HCT116 (cell line): ENCODE measurements at regions not wholly inside any gene's neighbourhood (a gene's known extent, or its start where the extent isn't known, plus 50 kb on each side); places are given as distances from the start of the nearest gene placed in this dataset.

ENCODE experiments used
- ATAC-seq: fragments of 200-7000 bp; cut with Tn5 transposase; 2 replicates; pipeline ENCODE4 v1.9.1; 2020; ENCODE audit warnings: mild to moderate bottlenecking, moderate library complexity
- BruUV-seq: library from RNA; stranded (reverse); fragments of 400-500 nt; replicated peaks from 2 replicates; lab custom pipeline; 2021; lab: Mats Ljungman, UMichigan
- CTCF ChIA-PET: fragments of 300-600 bp; sonication (Branson Sonifier 250); formaldehyde crosslinking; loops from one replicate; lab custom pipeline; 2021; ENCODE audit warnings: antibody characterized with exemption; lab: Charles Lee
- POLR2A ChIA-PET: fragments of 300-600, 350-600 bp; sonication (Branson Sonifier 250); formaldehyde crosslinking; loops from one replicate; lab custom pipeline; 2021; ENCODE audit warnings: antibody characterized with exemption; lab: Charles Lee
- RAD21 ChIA-PET, 2 experiments: fragments of 300-600 bp; sonication (Branson Sonifier 250); formaldehyde crosslinking; loops; one replicate each; lab custom pipeline; 2023; ENCODE audit warnings: low total read pairs in 2 of 2; ENCODE audit not compliant: uncharacterized antibody in 2 of 2, unreplicated experiment in 2 of 2, low non-redundant PET in 1 of 2; lab: Charles Lee
- DNase-seq: peaks from one replicate; pipeline ENCODE4 v3.0.0-alpha.2; 2010; ENCODE audit warnings: low read depth, low spot score
- H2AFZ ChIP-seq: fragments of 200-600 bp; shearing (Covaris generic), sonication (generic); 2 replicates; pipeline ENCODE4 v1.6.1; 2017; ENCODE audit warnings: low read depth, mixed run types, mixed read lengths, antibody characterized with exemption, low read length; ENCODE audit not compliant: poor library complexity, severe bottlenecking
- H3K27ac ChIP-seq: 2 replicates; pipeline ENCODE4 v1.5.1; 2012; ENCODE audit warnings: low read depth, low read length
- H3K27me3 ChIP-seq: fragments of 200-600 bp; sonication (generic); 2 replicates; pipeline ENCODE4 v1.6.1; 2016; ENCODE audit warnings: mixed run types, low read length, mixed read lengths; ENCODE audit not compliant: insufficient read depth
- H3K36me3 ChIP-seq, 2 experiments: fragments of 200-500 bp in 1 of 2; fragments of 200-600 bp in 1 of 2; sonication (Bioruptor generic) in 1 of 2; sonication (generic) in 1 of 2; 2 replicates each; pipeline versions ENCODE4 v1.5.1 to v1.6.1; 2014 to 2016; ENCODE audit warnings: low read length in 2 of 2, inconsistent platforms in 1 of 2, mixed read lengths in 1 of 2, mixed run types in 1 of 2; ENCODE audit not compliant: insufficient read depth in 2 of 2, control insufficient read depth in 1 of 2
- H3K4me1 ChIP-seq, 2 experiments: fragments of 200-600 bp in 1 of 2; sonication (generic) in 1 of 2; 2 replicates each; pipeline versions ENCODE4 v1.5.1 to v1.6.1; 2012 to 2017; ENCODE audit warnings: low read length in 2 of 2, inconsistent platforms in 1 of 2, mild to moderate bottlenecking in 1 of 2, mixed read lengths in 1 of 2, mixed run types in 1 of 2, moderate library complexity in 1 of 2; ENCODE audit not compliant: insufficient read depth in 2 of 2, control insufficient read depth in 1 of 2
- H3K4me2 ChIP-seq: fragments of 200-600 bp; sonication (generic); 2 replicates; pipeline ENCODE4 v1.6.1; 2017; ENCODE audit warnings: mixed run types, low read length, mixed read lengths
- H3K4me3 ChIP-seq, 2 experiments: fragments of 200-600 bp in 1 of 2; sonication (generic) in 1 of 2; replicated peaks in 1 of 2; 2 replicates each; pipeline ENCODE4 v1.5.1; 2011 to 2016; ENCODE audit warnings: low read length in 2 of 2, control low read depth in 1 of 2, low read depth in 1 of 2, mild to moderate bottlenecking in 1 of 2, mixed read lengths in 1 of 2, mixed run types in 1 of 2
- H3K79me2 ChIP-seq: fragments of 200-600 bp; sonication (generic); 2 replicates; pipeline ENCODE4 v1.6.1; 2017; ENCODE audit warnings: mild to moderate bottlenecking, mixed run types, low read length, moderate library complexity, mixed read lengths; ENCODE audit not compliant: insufficient read depth
- H3K9ac ChIP-seq: fragments of 200-600 bp; sonication (generic); 2 replicates; pipeline ENCODE4 v1.6.1; 2016; ENCODE audit warnings: low read length, mixed read lengths
- H3K9me2 ChIP-seq: fragments of 200-600 bp; sonication (generic), shearing (Covaris generic); 2 replicates; pipeline ENCODE4 v1.6.1; 2017; ENCODE audit warnings: mixed run types, mild to moderate bottlenecking, moderate library complexity; ENCODE audit not compliant: insufficient read depth
- H3K9me3 ChIP-seq, 2 experiments: fragments of 200-500 bp in 1 of 2; fragments of 200-600 bp in 1 of 2; sonication (Bioruptor generic) in 1 of 2; sonication (generic) in 1 of 2; 2 replicates each; pipeline ENCODE4 v1.6.1; 2014 to 2017; ENCODE audit warnings: low read length in 2 of 2, mixed read lengths in 2 of 2, inconsistent platforms in 1 of 2, low read depth in 1 of 2, mild to moderate bottlenecking in 1 of 2, mixed run types in 1 of 2, moderate library complexity in 1 of 2; ENCODE audit not compliant: control insufficient read depth in 1 of 2, insufficient read depth in 1 of 2
- H4K20me1 ChIP-seq: fragments of 200-600 bp; sonication (generic), shearing (Covaris generic); 2 replicates; pipeline ENCODE4 v1.6.1; 2017; ENCODE audit warnings: mixed run types, mild to moderate bottlenecking, moderate library complexity; ENCODE audit not compliant: insufficient read depth
- ATF3 ChIP-seq: IDR thresholded peaks from 2 replicates; pipeline ENCODE4 v1.6.1; 2012
- CBX3 ChIP-seq: IDR thresholded peaks from 2 replicates; pipeline ENCODE4 v1.6.1; 2012; ENCODE audit warnings: low read depth
- EGR1 ChIP-seq: IDR thresholded peaks from 2 replicates; pipeline ENCODE4 v1.6.1; 2012; ENCODE audit warnings: low read depth
- EZH2 ChIP-seq: fragments of 200-600 bp; sonication (generic); IDR thresholded peaks from 2 replicates; pipeline ENCODE4 v1.6.1; 2017; ENCODE audit warnings: antibody characterized with exemption, mixed run types
- EZH2phosphoT487 ChIP-seq: fragments of 200-600 bp; IDR thresholded peaks from 2 replicates; pipeline ENCODE4 v1.6.1; 2018; ENCODE audit warnings: antibody characterized with exemption, borderline replicate concordance
- FOSL1 ChIP-seq: IDR thresholded peaks from 2 replicates; pipeline ENCODE4 v1.6.1; 2012; ENCODE audit warnings: low read depth
- POLR2AphosphoS5 ChIP-seq: IDR thresholded peaks from 2 replicates; pipeline ENCODE4 v1.6.1; 2011; ENCODE audit warnings: mild to moderate bottlenecking, low read depth, low read length, moderate library complexity
- RAD21 ChIP-seq: IDR thresholded peaks from 2 replicates; pipeline ENCODE4 v1.6.1; 2012; ENCODE audit warnings: low read depth, mild to moderate bottlenecking
- SP1 ChIP-seq: IDR thresholded peaks from 2 replicates; pipeline ENCODE4 v1.6.1; 2012; ENCODE audit warnings: low read depth
- TCF7L2 ChIP-seq: IDR thresholded peaks from 2 replicates; pipeline ENCODE4 v1.7.0; 2011; ENCODE audit warnings: borderline replicate concordance, inconsistent platforms; ENCODE audit not compliant: insufficient read depth, insufficient read length; ENCODE audit errors: extremely low read depth
- YY1 ChIP-seq: IDR thresholded peaks from 2 replicates; pipeline ENCODE4 v1.6.1; 2011; ENCODE audit warnings: low read length, low read depth, moderate library complexity, mild to moderate bottlenecking; ENCODE audit not compliant: insufficient replicate concordance; ENCODE audit errors: extremely low read depth
- ZFX ChIP-seq: fragments of 450-650 bp; IDR thresholded peaks from 2 replicates; pipeline ENCODE4 v1.6.1; 2017
- ZNF274 ChIP-seq: fragments of 200-500 bp; sonication (Bioruptor generic); IDR thresholded peaks from 2 replicates; pipeline ENCODE4 v1.6.1; 2014; ENCODE audit warnings: mild to moderate bottlenecking, low read depth, low read length, inconsistent platforms
- intact Hi-C: fragments of 100-400 bp; cut with micrococcal nuclease; formaldehyde crosslinking; loops from 2 replicates; pipeline ENCODE4 v1.10.0; 2022
- TF ChIP-seq, protein P1 (sequence below), 3 experiments: fragments of 200-600 bp in 1 of 3; sonication (generic) in 1 of 3; IDR thresholded peaks in 2 of 3; conservative IDR thresholded peaks in 1 of 3; 2 replicates each; pipeline ENCODE4 v1.5.1; 2012 to 2017; ENCODE audit warnings: low read depth in 2 of 3, low read length in 2 of 3, antibody characterized with exemption in 1 of 3, borderline replicate concordance in 1 of 3, control low read depth in 1 of 3, mild to moderate bottlenecking in 1 of 3, mixed read lengths in 1 of 3, mixed run types in 1 of 3, moderate library complexity in 1 of 3; ENCODE audit not compliant: insufficient read depth in 1 of 3
- TF ChIP-seq, protein P2 (sequence below): IDR thresholded peaks from 2 replicates; pipeline ENCODE4 v1.6.1; 2012; ENCODE audit warnings: low read depth
- TF ChIP-seq, protein P3 (sequence below): IDR thresholded peaks from 2 replicates; pipeline ENCODE4 v1.6.1; 2012

DNA sequence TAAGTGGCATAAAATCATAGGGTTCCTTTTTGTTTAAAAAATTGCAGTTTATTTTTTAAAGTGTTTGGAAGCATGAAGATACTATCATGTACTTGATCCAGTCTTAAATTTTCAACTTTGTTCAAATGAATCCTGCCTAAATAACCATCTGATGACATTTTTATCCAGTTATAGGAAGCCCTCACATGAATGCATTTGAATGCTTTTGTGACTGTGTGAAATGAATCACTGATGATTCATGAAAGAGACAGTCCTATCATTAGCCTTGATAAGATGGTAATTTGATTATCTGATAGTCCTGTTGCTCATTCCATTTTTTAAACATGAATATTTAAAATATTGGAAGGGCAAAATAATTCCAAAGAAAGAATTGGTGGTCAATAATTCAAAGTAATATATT lies 401.9 kb upstream of the ROBO2 start:
- BruUV-seq, result no TSS peak

More for the DNA sequence above, 401.9 kb upstream of the ROBO2 start:
- no peak overlapping the region for H3K27ac ChIP-seq
- H3K4me1 ChIP-seq, result no peaks in the 10 kb centered on the region
- intact Hi-C loops, result no loop called here
- H3K9ac ChIP-seq, result no peak overlapping the region
- RAD21 ChIA-PET, result no interaction called here
- TF ChIP-seq CBX3, result no peak
- TF ChIP-seq, protein P1, sequence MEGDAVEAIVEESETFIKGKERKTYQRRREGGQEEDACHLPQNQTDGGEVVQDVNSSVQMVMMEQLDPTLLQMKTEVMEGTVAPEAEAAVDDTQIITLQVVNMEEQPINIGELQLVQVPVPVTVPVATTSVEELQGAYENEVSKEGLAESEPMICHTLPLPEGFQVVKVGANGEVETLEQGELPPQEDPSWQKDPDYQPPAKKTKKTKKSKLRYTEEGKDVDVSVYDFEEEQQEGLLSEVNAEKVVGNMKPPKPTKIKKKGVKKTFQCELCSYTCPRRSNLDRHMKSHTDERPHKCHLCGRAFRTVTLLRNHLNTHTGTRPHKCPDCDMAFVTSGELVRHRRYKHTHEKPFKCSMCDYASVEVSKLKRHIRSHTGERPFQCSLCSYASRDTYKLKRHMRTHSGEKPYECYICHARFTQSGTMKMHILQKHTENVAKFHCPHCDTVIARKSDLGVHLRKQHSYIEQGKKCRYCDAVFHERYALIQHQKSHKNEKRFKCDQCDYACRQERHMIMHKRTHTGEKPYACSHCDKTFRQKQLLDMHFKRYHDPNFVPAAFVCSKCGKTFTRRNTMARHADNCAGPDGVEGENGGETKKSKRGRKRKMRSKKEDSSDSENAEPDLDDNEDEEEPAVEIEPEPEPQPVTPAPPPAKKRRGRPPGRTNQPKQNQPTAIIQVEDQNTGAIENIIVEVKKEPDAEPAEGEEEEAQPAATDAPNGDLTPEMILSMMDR (IDR thresholded peaks at IDR 0.05 in 2 of 3, conservative IDR thresholded peaks at IDR 0.05 in 1 of 3; ENCODE audit: borderline replicate concordance in 1 of 3, insufficient read depth in 1 of 3, low read depth in 2 of 3, low read length in 2 of 3), result no peak
- TF ChIP-seq EZH2phosphoT487, result no peak
- TF ChIP-seq RAD21, result no peak
- TF ChIP-seq ZFX, result no peak
- TF ChIP-seq ATF3, result no peak
- no peak for TF ChIP-seq YY1
- no peak for TF ChIP-seq TCF7L2
- TF ChIP-seq, protein P2, sequence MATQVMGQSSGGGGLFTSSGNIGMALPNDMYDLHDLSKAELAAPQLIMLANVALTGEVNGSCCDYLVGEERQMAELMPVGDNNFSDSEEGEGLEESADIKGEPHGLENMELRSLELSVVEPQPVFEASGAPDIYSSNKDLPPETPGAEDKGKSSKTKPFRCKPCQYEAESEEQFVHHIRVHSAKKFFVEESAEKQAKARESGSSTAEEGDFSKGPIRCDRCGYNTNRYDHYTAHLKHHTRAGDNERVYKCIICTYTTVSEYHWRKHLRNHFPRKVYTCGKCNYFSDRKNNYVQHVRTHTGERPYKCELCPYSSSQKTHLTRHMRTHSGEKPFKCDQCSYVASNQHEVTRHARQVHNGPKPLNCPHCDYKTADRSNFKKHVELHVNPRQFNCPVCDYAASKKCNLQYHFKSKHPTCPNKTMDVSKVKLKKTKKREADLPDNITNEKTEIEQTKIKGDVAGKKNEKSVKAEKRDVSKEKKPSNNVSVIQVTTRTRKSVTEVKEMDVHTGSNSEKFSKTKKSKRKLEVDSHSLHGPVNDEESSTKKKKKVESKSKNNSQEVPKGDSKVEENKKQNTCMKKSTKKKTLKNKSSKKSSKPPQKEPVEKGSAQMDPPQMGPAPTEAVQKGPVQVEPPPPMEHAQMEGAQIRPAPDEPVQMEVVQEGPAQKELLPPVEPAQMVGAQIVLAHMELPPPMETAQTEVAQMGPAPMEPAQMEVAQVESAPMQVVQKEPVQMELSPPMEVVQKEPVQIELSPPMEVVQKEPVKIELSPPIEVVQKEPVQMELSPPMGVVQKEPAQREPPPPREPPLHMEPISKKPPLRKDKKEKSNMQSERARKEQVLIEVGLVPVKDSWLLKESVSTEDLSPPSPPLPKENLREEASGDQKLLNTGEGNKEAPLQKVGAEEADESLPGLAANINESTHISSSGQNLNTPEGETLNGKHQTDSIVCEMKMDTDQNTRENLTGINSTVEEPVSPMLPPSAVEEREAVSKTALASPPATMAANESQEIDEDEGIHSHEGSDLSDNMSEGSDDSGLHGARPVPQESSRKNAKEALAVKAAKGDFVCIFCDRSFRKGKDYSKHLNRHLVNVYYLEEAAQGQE, result no peak
- no peak for TF ChIP-seq EGR1
- TF ChIP-seq POLR2AphosphoS5, result no peak
- no peak for TF ChIP-seq EZH2
- TF ChIP-seq ZNF274, result no peak
- TF ChIP-seq, protein P3, sequence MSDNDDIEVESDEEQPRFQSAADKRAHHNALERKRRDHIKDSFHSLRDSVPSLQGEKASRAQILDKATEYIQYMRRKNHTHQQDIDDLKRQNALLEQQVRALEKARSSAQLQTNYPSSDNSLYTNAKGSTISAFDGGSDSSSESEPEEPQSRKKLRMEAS, result no peak
- no peak for TF ChIP-seq FOSL1
- TF ChIP-seq SP1, result no peak
- DNase-seq (no peak), ATAC-seq (no peak)
- H3K79me2 ChIP-seq, result no peaks in the 10 kb centered on the region
- no peaks in the 10 kb centered on the region for H3K9me2 ChIP-seq
- H3K27me3 ChIP-seq, result no peaks in the 10 kb centered on the region
- H2AFZ ChIP-seq, result no peak overlapping the region
- peaks cover 8 to 12% of the 10 kb centered on the region in 2 experiments; a peak in 2 of 4 replicates for H3K9me3 ChIP-seq
- CTCF ChIA-PET, result no interaction called here
- POLR2A ChIA-PET, result no interaction called here
- no peaks in the 10 kb centered on the region for H3K36me3 ChIP-seq
- no peak overlapping the region for H3K4me2 ChIP-seq
- H4K20me1 ChIP-seq, result no peaks in the 10 kb centered on the region
- H3K4me3 ChIP-seq, result no peak overlapping the region
